ENCODE measurements at regions not wholly inside any gene's neighbourhood (a gene's known extent, or its start where the extent isn't known, plus 50 kb on each side); places are given as distances from the start of the nearest gene placed in this dataset.
A peak's percentile ranks its signal among the peaks of the same experiment; 100 is the strongest.
"Not testable (repeated sequence)": the region's sequence is repeated elsewhere in the genome, so short reads cannot be mapped to it uniquely, and the experiment has no call there.

GRCh38 chr20:26134606-26135005 lies 438.0 kb upstream of the ZNF337 start:
- no peak for DNase-seq (ENCODE audit: low read depth, low spot score)

GRCh38 chr20:26133794-26134193 lies 437.1 kb upstream of the ZNF337 start:
- DNase-seq (ENCODE audit: low read depth, low spot score): not testable (repeated sequence)

GRCh38 chr20:26120920-26121319 lies 424.3 kb upstream of the ZNF337 start:
- not testable (repeated sequence) for DNase-seq (ENCODE audit: low read depth, low spot score)

- DNase-seq (ENCODE audit: low read depth, low spot score): not testable (repeated sequence)
Observed at GRCh38 chr20:26094498-26094897, 397.8 kb upstream of the ZNF337 start.

GRCh38 chr20:26091921-26092320 lies 395.3 kb upstream of the ZNF337 start:
- DNase-seq (ENCODE audit: low read depth, low spot score): not testable (repeated sequence)

GRCh38 chr20:26086195-26086594 lies 389.5 kb upstream of the ZNF337 start:
- DNase-seq (ENCODE audit: low read depth, low spot score): not testable (repeated sequence)

- DNase-seq (ENCODE audit: low read depth, low spot score): not testable (repeated sequence)
Observed at GRCh38 chr20:26073972-26074371, 377.3 kb upstream of the ZNF337 start.

- DNase-seq (ENCODE audit: low read depth, low spot score): not testable (repeated sequence)
Observed at GRCh38 chr20:26059324-26059723, 362.7 kb upstream of the ZNF337 start.

- DNase-seq (ENCODE audit: low read depth, low spot score): not testable (repeated sequence)
Observed at GRCh38 chr20:26058446-26058845, 361.8 kb upstream of the ZNF337 start.

- DNase-seq (ENCODE audit: low read depth, low spot score): not testable (repeated sequence)
Observed at GRCh38 chr20:26057135-26057752, 360.6 kb upstream of the ZNF337 start.

GRCh38 chr20:26025792-26026191 lies 329.1 kb upstream of the ZNF337 start:
- DNase-seq (ENCODE audit: low read depth, low spot score): not testable (repeated sequence)

- DNase-seq (ENCODE audit: low read depth, low spot score): not testable (repeated sequence)
Observed at GRCh38 chr20:26010942-26011276, 314.3 kb upstream of the ZNF337 start.

GRCh38 chr20:26010224-26010941 lies 313.7 kb upstream of the ZNF337 start:
- DNase-seq (ENCODE audit: low read depth, low spot score): not testable (repeated sequence)

- DNase-seq (ENCODE audit: low read depth, low spot score): peak; percentile 41
Observed at GRCh38 chr20:26009402-26010223, 313.0 kb upstream of the ZNF337 start.

- not testable (repeated sequence) for DNase-seq (ENCODE audit: low read depth, low spot score)
Observed at GRCh38 chr20:26008026-26008425, 311.4 kb upstream of the ZNF337 start.

- not testable (repeated sequence) for DNase-seq (ENCODE audit: low read depth, low spot score)
Observed at GRCh38 chr20:26006164-26006563, 309.5 kb upstream of the ZNF337 start.

GRCh38 chr20:26003959-26004358 lies 307.3 kb upstream of the ZNF337 start:
- DNase-seq (ENCODE audit: low read depth, low spot score): not testable (repeated sequence)

GRCh38 chr20:25997367-25998038 lies 300.9 kb upstream of the ZNF337 start:
- not testable (repeated sequence) for DNase-seq (ENCODE audit: low read depth, low spot score)

GRCh38 chr20:25992146-25992545 lies 295.5 kb upstream of the ZNF337 start:
- no peak for DNase-seq (ENCODE audit: low read depth, low spot score)

GRCh38 chr20:25991756-25992130 lies 295.1 kb upstream of the ZNF337 start:
- no peak for DNase-seq (ENCODE audit: low read depth, low spot score)

GRCh38 chr20:25991051-25991755 lies 294.6 kb upstream of the ZNF337 start:
- DNase-seq (ENCODE audit: low read depth, low spot score): no peak

Measured in brain pericyte (primary cell).